ENCODE measurements at regions not wholly inside any gene's neighbourhood (a gene's known extent, or its start where the extent isn't known, plus 50 kb on each side); places are given as distances from the start of the nearest gene placed in this dataset.
A peak's percentile ranks its signal among the peaks of the same experiment; 100 is the strongest.

DNA sequence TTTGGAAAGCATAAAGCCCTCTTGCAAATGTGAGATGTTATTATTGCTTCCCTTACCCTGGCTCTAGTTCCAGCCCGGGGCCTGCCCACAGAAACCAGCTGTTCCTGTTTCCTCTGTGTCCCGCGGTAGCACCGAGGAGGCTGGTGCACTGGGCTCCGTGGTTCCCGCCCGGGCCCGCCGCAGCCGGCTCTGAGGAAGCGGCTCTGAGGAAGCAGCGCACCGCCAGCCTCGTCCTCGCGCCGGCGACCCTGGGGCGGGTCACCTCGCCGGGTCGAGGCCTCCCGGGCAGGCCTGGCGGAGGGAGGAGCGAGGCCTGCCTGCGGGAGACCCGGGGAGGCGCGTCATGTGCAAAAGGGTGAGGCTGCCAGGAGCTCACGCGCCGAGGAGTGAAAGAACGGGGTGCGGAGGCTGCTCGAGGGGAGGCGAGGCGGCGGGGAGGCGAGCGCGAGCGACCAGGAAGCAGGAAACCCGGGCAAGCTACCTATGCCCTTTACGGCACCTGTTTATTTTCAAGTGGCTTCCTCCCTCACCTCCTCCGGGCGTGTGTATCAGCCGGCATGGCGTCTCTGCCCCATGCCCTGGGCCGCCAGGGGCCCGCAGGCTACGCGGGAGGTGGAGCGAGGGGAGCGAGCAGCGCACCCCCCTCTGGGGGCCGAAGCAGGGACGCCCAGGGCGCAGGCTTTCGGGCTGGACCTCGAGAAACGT lies 61.3 kb upstream of the MEGF10 start:
- peaks cover 0 to 4% of the 10 kb centered on the region in 2 donors for H3K9me3 Mint-ChIP-seq
- ATAC-seq (peak; percentile 84), DNase-seq (peak; percentile 57 to 65)
- H3K27ac Mint-ChIP-seq: peak overlapping the region; percentile 91 to 95
- peaks cover 10% of the 10 kb centered on the region for H3K4me1 Mint-ChIP-seq
- no peaks in the 10 kb centered on the region for H3K27me3 Mint-ChIP-seq
- peak overlapping the region; percentile 76 to 81 for H3K4me3 Mint-ChIP-seq

DNA sequence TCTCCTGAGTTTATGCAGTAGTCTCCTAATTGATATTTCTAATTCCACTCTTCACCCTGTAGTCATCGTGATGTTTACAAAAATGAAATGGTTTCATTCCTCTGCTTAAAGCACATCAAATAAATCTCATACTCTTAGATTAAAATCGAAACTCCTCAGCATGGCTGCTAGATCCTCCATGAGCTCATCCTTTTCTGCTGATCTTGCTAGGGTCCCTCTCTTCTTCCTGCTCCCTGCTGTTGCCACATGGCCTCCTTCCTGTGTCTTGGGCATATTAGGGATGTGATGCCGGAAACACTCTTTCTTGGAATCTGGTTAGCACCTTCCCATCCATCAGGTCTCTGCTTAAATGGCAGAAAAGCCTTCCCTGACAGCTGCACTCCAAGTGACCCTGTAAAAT lies 59.5 kb upstream of the MEGF10 start:
- DNase-seq (no peak), ATAC-seq (no peak)

GRCh38 chr5:127233590-127233989 lies 57.0 kb upstream of the MEGF10 start:
- no peak for DNase-seq
- H3K4me1 Mint-ChIP-seq: peaks cover 10% of the 10 kb centered on the region
- no peaks in the 10 kb centered on the region for H3K27me3 Mint-ChIP-seq
- H3K9me3 Mint-ChIP-seq: no peaks in the 10 kb centered on the region
- H3K27ac Mint-ChIP-seq: no peak overlapping the region
- ATAC-seq: no peak
- H3K4me3 Mint-ChIP-seq: no peak overlapping the region

More for the DNA sequence above, 59.5 kb upstream of the MEGF10 start:
- Mint-ChIP-seq H3K27ac (no peak overlapping the region), H3K4me1 (peaks cover 10% of the 10 kb centered on the region), H3K4me3 (no peak overlapping the region), H3K27me3 (no peaks in the 10 kb centered on the region), H3K9me3 (peaks cover 0 to 4% of the 10 kb centered on the region in 2 donors)

- H3K4me3 Mint-ChIP-seq: no peak overlapping the region
- no peaks in the 10 kb centered on the region for H3K9me3 Mint-ChIP-seq
- H3K27me3 Mint-ChIP-seq: no peaks in the 10 kb centered on the region
- H3K27ac Mint-ChIP-seq: no peak overlapping the region
- H3K4me1 Mint-ChIP-seq: peaks cover 3% of the 10 kb centered on the region
- no peak for DNase-seq
- ATAC-seq: no peak
Measured at GRCh38 chr5:127235136-127235535, 55.5 kb upstream of the MEGF10 start.

DNA sequence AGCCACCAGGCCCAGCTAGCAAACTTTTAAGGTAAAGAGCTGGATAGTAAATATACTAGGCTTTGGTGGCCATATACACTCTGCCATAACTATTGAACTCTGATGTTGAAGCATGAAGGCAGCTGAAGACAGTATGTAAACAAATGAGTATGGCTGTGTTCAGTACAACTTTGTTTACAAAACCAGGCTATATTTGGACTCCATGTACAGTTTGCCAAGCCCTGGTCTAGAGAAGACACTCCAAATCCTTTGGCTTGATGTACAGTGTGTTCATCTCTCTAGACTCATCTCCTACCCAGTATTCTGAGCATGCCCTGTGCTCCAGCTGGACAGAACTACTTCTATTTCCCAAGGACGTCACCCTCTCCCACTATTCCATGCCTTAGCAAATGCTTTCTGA lies 54.3 kb upstream of the MEGF10 start:
- no peaks in the 10 kb centered on the region for H3K4me1 Mint-ChIP-seq
- no peak for DNase-seq
- no peak for ATAC-seq
- H3K9me3 Mint-ChIP-seq: no peaks in the 10 kb centered on the region
- H3K4me3 Mint-ChIP-seq: no peak overlapping the region
- H3K27ac Mint-ChIP-seq: no peak overlapping the region
- no peaks in the 10 kb centered on the region for H3K27me3 Mint-ChIP-seq
